ENCODE measurements at regions not wholly inside any gene's neighbourhood (a gene's known extent, or its start where the extent isn't known, plus 50 kb on each side); places are given as distances from the start of the nearest gene placed in this dataset.

DNA sequence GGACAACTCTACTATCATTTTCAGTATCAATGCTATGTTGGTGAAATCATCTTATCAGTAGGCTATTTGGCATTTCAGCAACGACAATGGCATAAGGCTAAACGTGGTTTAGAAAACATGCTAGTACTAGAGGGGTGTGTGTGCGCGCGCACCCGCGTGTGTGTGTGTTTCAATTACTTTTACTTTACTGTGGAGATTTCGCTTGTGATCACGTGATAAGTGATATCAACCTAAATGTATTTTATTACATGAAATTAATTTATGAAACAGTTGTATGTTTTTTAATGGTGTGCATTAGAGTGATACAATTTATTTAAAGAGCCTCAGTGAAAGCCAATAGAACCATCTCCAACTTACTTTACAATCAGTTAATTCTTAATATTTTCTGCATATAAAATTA, 587.9 kb upstream of the ITGA1 start:
- no peak for TF ChIP-seq POLR2A (IDR thresholded peaks at IDR 0.05; ENCODE audit: low read depth, low read length)
- TF ChIP-seq CHD1 (IDR thresholded peaks at IDR 0.05; ENCODE audit: low read depth, low read length) = no peak

All from IMR-90 (cell line).